ENCODE measurements at regions not wholly inside any gene's neighbourhood (a gene's known extent, or its start where the extent isn't known, plus 50 kb on each side); places are given as distances from the start of the nearest gene placed in this dataset.
"Not testable (repeated sequence)": the region's sequence is repeated elsewhere in the genome, so short reads cannot be mapped to it uniquely, and the experiment has no call there.

DNA sequence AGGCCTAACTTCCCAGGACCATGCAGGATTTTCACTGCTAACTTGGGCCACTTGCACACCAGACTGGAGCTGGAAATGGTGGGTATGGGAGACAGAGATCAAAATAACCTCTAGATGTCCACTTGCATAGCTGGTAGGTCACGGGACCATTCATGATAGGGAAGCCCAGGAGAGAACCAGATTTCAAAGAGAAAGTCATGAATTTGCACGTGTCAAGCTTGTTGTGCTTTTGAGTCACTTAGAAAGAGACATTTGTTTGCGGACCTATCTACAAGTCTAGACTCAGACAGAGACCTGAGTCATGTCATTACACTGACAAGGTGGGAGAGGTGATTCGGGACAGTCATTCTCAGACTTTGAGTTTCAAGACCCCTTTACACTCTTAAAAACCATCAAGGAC lies 704.1 kb downstream of the DTWD2 start:
- TF ChIP-seq, protein P1, sequence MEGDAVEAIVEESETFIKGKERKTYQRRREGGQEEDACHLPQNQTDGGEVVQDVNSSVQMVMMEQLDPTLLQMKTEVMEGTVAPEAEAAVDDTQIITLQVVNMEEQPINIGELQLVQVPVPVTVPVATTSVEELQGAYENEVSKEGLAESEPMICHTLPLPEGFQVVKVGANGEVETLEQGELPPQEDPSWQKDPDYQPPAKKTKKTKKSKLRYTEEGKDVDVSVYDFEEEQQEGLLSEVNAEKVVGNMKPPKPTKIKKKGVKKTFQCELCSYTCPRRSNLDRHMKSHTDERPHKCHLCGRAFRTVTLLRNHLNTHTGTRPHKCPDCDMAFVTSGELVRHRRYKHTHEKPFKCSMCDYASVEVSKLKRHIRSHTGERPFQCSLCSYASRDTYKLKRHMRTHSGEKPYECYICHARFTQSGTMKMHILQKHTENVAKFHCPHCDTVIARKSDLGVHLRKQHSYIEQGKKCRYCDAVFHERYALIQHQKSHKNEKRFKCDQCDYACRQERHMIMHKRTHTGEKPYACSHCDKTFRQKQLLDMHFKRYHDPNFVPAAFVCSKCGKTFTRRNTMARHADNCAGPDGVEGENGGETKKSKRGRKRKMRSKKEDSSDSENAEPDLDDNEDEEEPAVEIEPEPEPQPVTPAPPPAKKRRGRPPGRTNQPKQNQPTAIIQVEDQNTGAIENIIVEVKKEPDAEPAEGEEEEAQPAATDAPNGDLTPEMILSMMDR (IDR thresholded peaks at IDR 0.05) = not testable (repeated sequence)
- not testable (repeated sequence) for TF ChIP-seq POLR2AphosphoS5, POLR2A (IDR thresholded peaks at IDR 0.05)
